IMR-90 (cell line): ENCODE measurements at regions not wholly inside any gene's neighbourhood (a gene's known extent, or its start where the extent isn't known, plus 50 kb on each side); places are given as distances from the start of the nearest gene placed in this dataset.

Experiments used
- POLR2A ChIP-seq: IDR thresholded peaks from 2 replicates; pipeline ENCODE4 v1.6.1; 2012; ENCODE audit warnings: mild to moderate bottlenecking, low read depth, low read length
- TF ChIP-seq, protein P1 (sequence below): conservative IDR thresholded peaks from 2 replicates; pipeline ENCODE4 v1.5.1; 2012; ENCODE audit warnings: mild to moderate bottlenecking, low read depth, low read length, improper control_type of control experiment

DNA sequence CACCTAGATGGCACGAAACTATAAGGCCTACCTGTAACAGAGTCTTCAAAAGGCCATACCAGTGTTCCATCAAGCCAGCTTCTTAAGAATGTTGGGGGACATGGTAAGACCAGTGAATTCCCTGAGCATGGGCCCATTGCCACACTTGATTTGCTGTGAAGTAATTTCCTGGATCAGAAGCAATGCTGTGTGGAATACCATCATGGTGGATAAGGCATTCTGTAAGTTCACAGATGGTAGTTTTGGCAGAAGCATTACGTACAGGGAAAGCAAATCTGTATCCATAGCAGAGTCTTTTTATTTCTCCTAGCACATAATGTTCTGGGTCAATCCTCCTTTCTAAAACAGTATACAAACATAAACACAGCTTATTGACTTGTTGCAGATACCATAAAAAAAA lies 89.1 kb upstream of the MAST4 start:
- no peak for TF ChIP-seq POLR2A
- TF ChIP-seq, protein P1, sequence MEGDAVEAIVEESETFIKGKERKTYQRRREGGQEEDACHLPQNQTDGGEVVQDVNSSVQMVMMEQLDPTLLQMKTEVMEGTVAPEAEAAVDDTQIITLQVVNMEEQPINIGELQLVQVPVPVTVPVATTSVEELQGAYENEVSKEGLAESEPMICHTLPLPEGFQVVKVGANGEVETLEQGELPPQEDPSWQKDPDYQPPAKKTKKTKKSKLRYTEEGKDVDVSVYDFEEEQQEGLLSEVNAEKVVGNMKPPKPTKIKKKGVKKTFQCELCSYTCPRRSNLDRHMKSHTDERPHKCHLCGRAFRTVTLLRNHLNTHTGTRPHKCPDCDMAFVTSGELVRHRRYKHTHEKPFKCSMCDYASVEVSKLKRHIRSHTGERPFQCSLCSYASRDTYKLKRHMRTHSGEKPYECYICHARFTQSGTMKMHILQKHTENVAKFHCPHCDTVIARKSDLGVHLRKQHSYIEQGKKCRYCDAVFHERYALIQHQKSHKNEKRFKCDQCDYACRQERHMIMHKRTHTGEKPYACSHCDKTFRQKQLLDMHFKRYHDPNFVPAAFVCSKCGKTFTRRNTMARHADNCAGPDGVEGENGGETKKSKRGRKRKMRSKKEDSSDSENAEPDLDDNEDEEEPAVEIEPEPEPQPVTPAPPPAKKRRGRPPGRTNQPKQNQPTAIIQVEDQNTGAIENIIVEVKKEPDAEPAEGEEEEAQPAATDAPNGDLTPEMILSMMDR = no peak
